GM12801 (cell line): ENCODE measurements at regions not wholly inside any gene's neighbourhood (a gene's known extent, or its start where the extent isn't known, plus 50 kb on each side); places are given as distances from the start of the nearest gene placed in this dataset.

ENCODE experiments used
- CTCF ChIP-seq: IDR thresholded peaks from one replicate; pipeline ENCODE4 v1.5.1; 2011; ENCODE audit warnings: control low read depth; ENCODE audit not compliant: insufficient read length; ENCODE audit errors: extremely low read depth

- no peak for TF ChIP-seq CTCF
Observed at GRCh38 chr16:17798716-17799115, 328.0 kb upstream of the XYLT1 start.

GRCh38 chr16:17793354-17793753 lies 322.6 kb upstream of the XYLT1 start:
- TF ChIP-seq CTCF = no peak

GRCh38 chr16:17784073-17784472 lies 313.3 kb upstream of the XYLT1 start:
- TF ChIP-seq CTCF = no peak

- TF ChIP-seq CTCF = no peak
Observed at GRCh38 chr16:17780181-17780580, 309.4 kb upstream of the XYLT1 start.

- no peak for TF ChIP-seq CTCF
Observed at GRCh38 chr16:17777408-17777863, 306.7 kb upstream of the XYLT1 start.

- TF ChIP-seq CTCF = no peak
Observed at GRCh38 chr16:17776888-17777287, 306.1 kb upstream of the XYLT1 start.

- TF ChIP-seq CTCF = no peak
Observed at GRCh38 chr16:17776465-17776864, 305.7 kb upstream of the XYLT1 start.

- no peak for TF ChIP-seq CTCF
Observed at GRCh38 chr16:17775061-17775460, 304.3 kb upstream of the XYLT1 start.
